WERI-Rb-1 (cell line): ENCODE measurements at regions not wholly inside any gene's neighbourhood (a gene's known extent, or its start where the extent isn't known, plus 50 kb on each side); places are given as distances from the start of the nearest gene placed in this dataset.

ENCODE experiments used
- DNase-seq: peaks from one replicate; pipeline ENCODE4 v3.0.0-alpha.2; 2020
- H3K27ac ChIP-seq: fragments of 250-450 bp; sonication (Bioruptor Pico); 2 replicates; pipeline ENCODE4 v1.5.1; 2020; ENCODE audit warnings: mild to moderate bottlenecking, moderate library complexity
- H3K27me3 ChIP-seq: fragments of 250-450 bp; sonication (Bioruptor Pico); 2 replicates; pipeline ENCODE4 v1.5.1; 2021; ENCODE audit warnings: mild to moderate bottlenecking, low read depth, moderate library complexity; ENCODE audit not compliant: insufficient read depth, severe bottlenecking
- H3K36me3 ChIP-seq: fragments of 250-450 bp; sonication (Bioruptor Pico); 2 replicates; pipeline ENCODE4 v1.5.1; 2020; ENCODE audit warnings: mild to moderate bottlenecking, moderate library complexity
- H3K4me3 ChIP-seq: 2 replicates; pipeline ENCODE4 v1.5.1; 2011; ENCODE audit warnings: low read depth, mild to moderate bottlenecking, control low read depth, low read length
- H3K9me3 ChIP-seq: fragments of 250-450 bp; sonication (Bioruptor Pico); 2 replicates; pipeline ENCODE4 v1.5.1; 2021; ENCODE audit warnings: mild to moderate bottlenecking, moderate library complexity; ENCODE audit not compliant: severe bottlenecking
- CTCF ChIP-seq: IDR thresholded peaks from 2 replicates; pipeline ENCODE4 v1.5.1; 2011; ENCODE audit warnings: low read depth, mild to moderate bottlenecking, control low read depth, inconsistent platforms, low read length

- no peak overlapping the region for H3K4me3 ChIP-seq
- no peaks in the 10 kb centered on the region for H3K36me3 ChIP-seq
- H3K27me3 ChIP-seq = no peaks in the 10 kb centered on the region
- H3K27ac ChIP-seq = no peak overlapping the region
- H3K9me3 ChIP-seq = peaks cover 5% of the 10 kb centered on the region
- TF ChIP-seq CTCF = no peak
- no peak for DNase-seq
Observed at GRCh38 chr3:55246033-55246432, 241.1 kb downstream of the WNT5A start.

- H3K4me3 ChIP-seq = no peak overlapping the region
Observed at GRCh38 chr3:55245351-55245750, 241.8 kb downstream of the WNT5A start.

GRCh38 chr3:55244247-55244646 is 242.9 kb downstream of the WNT5A start:
- H3K4me3 ChIP-seq = no peak overlapping the region
- DNase-seq = no peak
- no peak overlapping the region for H3K27ac ChIP-seq
- no peak for TF ChIP-seq CTCF
- H3K9me3 ChIP-seq = no peaks in the 10 kb centered on the region
- no peaks in the 10 kb centered on the region for H3K36me3 ChIP-seq
- H3K27me3 ChIP-seq = no peaks in the 10 kb centered on the region

More at GRCh38 chr3:55245351-55245750, 241.8 kb downstream of the WNT5A start:
- Histone ChIP-seq H3K36me3 (no peaks in the 10 kb centered on the region), H3K27ac (no peak overlapping the region), H3K27me3 (no peaks in the 10 kb centered on the region), H3K9me3 (peaks cover 5% of the 10 kb centered on the region)
- no peak for DNase-seq
- TF ChIP-seq CTCF = no peak

GRCh38 chr3:55243678-55244077 is 243.4 kb downstream of the WNT5A start:
- no peak overlapping the region for H3K27ac ChIP-seq
- TF ChIP-seq CTCF = no peak
- no peak overlapping the region for H3K4me3 ChIP-seq
- H3K36me3 ChIP-seq = no peaks in the 10 kb centered on the region
- no peaks in the 10 kb centered on the region for H3K9me3 ChIP-seq
- H3K27me3 ChIP-seq = no peaks in the 10 kb centered on the region
- no peak for DNase-seq

GRCh38 chr3:55242921-55243320 is 244.2 kb downstream of the WNT5A start:
- no peak for TF ChIP-seq CTCF
- no peak for DNase-seq

GRCh38 chr3:55241098-55241497 is 246.0 kb downstream of the WNT5A start:
- no peak overlapping the region for H3K27ac ChIP-seq
- no peaks in the 10 kb centered on the region for H3K27me3 ChIP-seq
- no peak for TF ChIP-seq CTCF
- H3K36me3 ChIP-seq = no peaks in the 10 kb centered on the region
- no peak for DNase-seq
- H3K4me3 ChIP-seq = no peak overlapping the region
- H3K9me3 ChIP-seq = no peaks in the 10 kb centered on the region

More at GRCh38 chr3:55242921-55243320, 244.2 kb downstream of the WNT5A start:
- no peak overlapping the region for H3K4me3 ChIP-seq
- no peaks in the 10 kb centered on the region for H3K27me3 ChIP-seq
- H3K36me3 ChIP-seq = no peaks in the 10 kb centered on the region
- H3K9me3 ChIP-seq = no peaks in the 10 kb centered on the region
- H3K27ac ChIP-seq = no peak overlapping the region
